ENCODE measurements at regions not wholly inside any gene's neighbourhood (a gene's known extent, or its start where the extent isn't known, plus 50 kb on each side); places are given as distances from the start of the nearest gene placed in this dataset.

- Mint-ChIP-seq H3K27ac (no peak overlapping the region), H3K36me3 (no peaks in the 10 kb centered on the region), H3K4me3 (no peak overlapping the region), H3K4me1 (no peaks in the 10 kb centered on the region), H3K27me3 (ENCODE audit: low read depth) (no peaks in the 10 kb centered on the region), H3K9me3 (no peaks in the 10 kb centered on the region)
- no peak for ATAC-seq
- DNase-seq (ENCODE audit: low spot score) = no peak
- TF ChIP-seq MXD4 (CRISPR knock-in tag; IDR thresholded peaks at IDR 0.05; ENCODE audit: borderline replicate concordance) (no peak), ZNF138 (CRISPR knock-in tag; conservative IDR thresholded peaks at IDR 0.05) (no peak), STAT6 (CRISPR knock-in tag; conservative IDR thresholded peaks at IDR 0.05; ENCODE audit: low read depth) (no peak), JAZF1 (CRISPR knock-in tag; IDR thresholded peaks at IDR 0.05) (no peak), RORB (CRISPR knock-in tag; IDR thresholded peaks at IDR 0.05) (no peak), ZNF219 (CRISPR knock-in tag; IDR thresholded peaks at IDR 0.05; ENCODE audit: borderline replicate concordance) (no peak), IRF1 (CRISPR knock-in tag; IDR thresholded peaks at IDR 0.05) (no peak), USF2 (CRISPR knock-in tag; IDR thresholded peaks at IDR 0.05) (no peak), MAX (CRISPR knock-in tag; IDR thresholded peaks at IDR 0.05) (no peak), RELA (CRISPR knock-in tag; IDR thresholded peaks at IDR 0.05; ENCODE audit: borderline replicate concordance) (no peak)
- ChIA-PET POLR2A (no interaction called here), CTCF (no interaction called here)
Observed at GRCh38 chr5:155807884-155808576, 518.9 kb upstream of the SGCD start.

GRCh38 chr5:155815248-155815647 is 511.7 kb upstream of the SGCD start:
- H3K27me3 Mint-ChIP-seq (ENCODE audit: low read depth) = no peaks in the 10 kb centered on the region
- H3K36me3 Mint-ChIP-seq = no peaks in the 10 kb centered on the region
- POLR2A ChIA-PET = no interaction called here
- CTCF ChIA-PET = no interaction called here
- ATAC-seq = no peak
- H3K4me3 Mint-ChIP-seq = no peak overlapping the region
- no peaks in the 10 kb centered on the region for H3K9me3 Mint-ChIP-seq
- DNase-seq (ENCODE audit: low spot score) = no peak
- no peaks in the 10 kb centered on the region for H3K4me1 Mint-ChIP-seq
- no peak overlapping the region for H3K27ac Mint-ChIP-seq
- TF ChIP-seq ZNF219 (CRISPR knock-in tag; IDR thresholded peaks at IDR 0.05; ENCODE audit: borderline replicate concordance) = no peak
- TF ChIP-seq PREB (CRISPR knock-in tag; IDR thresholded peaks at IDR 0.05; ENCODE audit: borderline replicate concordance) = no peak
- TF ChIP-seq STAT6 (CRISPR knock-in tag; conservative IDR thresholded peaks at IDR 0.05; ENCODE audit: low read depth) = no peak
- no peak for TF ChIP-seq FOXJ3 (CRISPR knock-in tag; IDR thresholded peaks at IDR 0.05; ENCODE audit: borderline replicate concordance)
- no peak for TF ChIP-seq SP1 (CRISPR knock-in tag; conservative IDR thresholded peaks at IDR 0.05)
- no peak for TF ChIP-seq MLX (CRISPR knock-in tag; IDR thresholded peaks at IDR 0.05)
- no peak for TF ChIP-seq SOX15 (CRISPR knock-in tag; IDR thresholded peaks at IDR 0.05)
- TF ChIP-seq ERG (CRISPR knock-in tag; IDR thresholded peaks at IDR 0.05) = no peak
- no peak for TF ChIP-seq KAT7 (CRISPR knock-in tag; IDR thresholded peaks at IDR 0.05; ENCODE audit: borderline replicate concordance)
- TF ChIP-seq ZNF138 (CRISPR knock-in tag; conservative IDR thresholded peaks at IDR 0.05) = no peak
- no peak for TF ChIP-seq CBFB (CRISPR knock-in tag; IDR thresholded peaks at IDR 0.05; ENCODE audit: low read depth)
